ENCODE measurements at regions not wholly inside any gene's neighbourhood (a gene's known extent, or its start where the extent isn't known, plus 50 kb on each side); places are given as distances from the start of the nearest gene placed in this dataset.
"Not testable (repeated sequence)": the region's sequence is repeated elsewhere in the genome, so short reads cannot be mapped to it uniquely, and the experiment has no call there.

- TF ChIP-seq CTCF (IDR thresholded peaks at IDR 0.05; ENCODE audit: unreplicated experiment) = no peak
- H3K4me3 Mint-ChIP-seq (ENCODE audit: unreplicated experiment) = no peak overlapping the region
Observed at GRCh38 chr5:91302958-91303357, 80.2 kb downstream of the ARRDC3 start.

GRCh38 chr5:91302305-91302704 lies 80.8 kb downstream of the ARRDC3 start:
- Mint-ChIP-seq H3K4me3 (ENCODE audit: unreplicated experiment) (no peak overlapping the region), H3K36me3 (ENCODE audit: low read depth, unreplicated experiment) (no peaks in the 10 kb centered on the region), H3K9me3 (ENCODE audit: unreplicated experiment) (no peaks in the 10 kb centered on the region), H3K27ac (ENCODE audit: unreplicated experiment) (no peak overlapping the region), H3K27me3 (ENCODE audit: unreplicated experiment) (peaks cover 1% of the 10 kb centered on the region), H3K4me1 (ENCODE audit: unreplicated experiment) (no peaks in the 10 kb centered on the region)
- no peak for TF ChIP-seq CTCF (IDR thresholded peaks at IDR 0.05; ENCODE audit: unreplicated experiment)
- DNase-seq (ENCODE audit: low spot score) = no peak

More at GRCh38 chr5:91302958-91303357, 80.2 kb downstream of the ARRDC3 start:
- no peaks in the 10 kb centered on the region for H3K4me1 Mint-ChIP-seq (ENCODE audit: unreplicated experiment)
- no peaks in the 10 kb centered on the region for H3K36me3 Mint-ChIP-seq (ENCODE audit: low read depth, unreplicated experiment)
- H3K27ac Mint-ChIP-seq (ENCODE audit: unreplicated experiment) = no peak overlapping the region
- peaks cover 1% of the 10 kb centered on the region for H3K27me3 Mint-ChIP-seq (ENCODE audit: unreplicated experiment)
- no peak for DNase-seq (ENCODE audit: low spot score)
- H3K9me3 Mint-ChIP-seq (ENCODE audit: unreplicated experiment) = no peaks in the 10 kb centered on the region

GRCh38 chr5:91301106-91301846 lies 81.8 kb downstream of the ARRDC3 start:
- Mint-ChIP-seq H3K36me3 (ENCODE audit: low read depth, unreplicated experiment) (no peaks in the 10 kb centered on the region), H3K4me3 (ENCODE audit: unreplicated experiment) (no peak overlapping the region), H3K4me1 (ENCODE audit: unreplicated experiment) (no peaks in the 10 kb centered on the region), H3K9me3 (ENCODE audit: unreplicated experiment) (no peaks in the 10 kb centered on the region), H3K27me3 (ENCODE audit: unreplicated experiment) (peaks cover 1% of the 10 kb centered on the region), H3K27ac (ENCODE audit: unreplicated experiment) (no peak overlapping the region)
- no peak for TF ChIP-seq CTCF (IDR thresholded peaks at IDR 0.05; ENCODE audit: unreplicated experiment)
- no peak for DNase-seq (ENCODE audit: low spot score)

GRCh38 chr5:91297994-91298393 lies 85.1 kb downstream of the ARRDC3 start:
- H3K4me3 Mint-ChIP-seq (ENCODE audit: unreplicated experiment) = no peak overlapping the region
- no peaks in the 10 kb centered on the region for H3K36me3 Mint-ChIP-seq (ENCODE audit: low read depth, unreplicated experiment)
- peaks cover 1% of the 10 kb centered on the region for H3K27me3 Mint-ChIP-seq (ENCODE audit: unreplicated experiment)
- H3K4me1 Mint-ChIP-seq (ENCODE audit: unreplicated experiment) = no peaks in the 10 kb centered on the region
- DNase-seq (ENCODE audit: low spot score) = no peak
- TF ChIP-seq CTCF (IDR thresholded peaks at IDR 0.05; ENCODE audit: unreplicated experiment) = no peak
- H3K27ac Mint-ChIP-seq (ENCODE audit: unreplicated experiment) = no peak overlapping the region
- H3K9me3 Mint-ChIP-seq (ENCODE audit: unreplicated experiment) = no peaks in the 10 kb centered on the region

- H3K9me3 Mint-ChIP-seq (ENCODE audit: unreplicated experiment) = no peaks in the 10 kb centered on the region
- H3K4me1 Mint-ChIP-seq (ENCODE audit: unreplicated experiment) = no peaks in the 10 kb centered on the region
- TF ChIP-seq CTCF (IDR thresholded peaks at IDR 0.05; ENCODE audit: unreplicated experiment) = no peak
- no peak for DNase-seq (ENCODE audit: low spot score)
- H3K36me3 Mint-ChIP-seq (ENCODE audit: low read depth, unreplicated experiment) = no peaks in the 10 kb centered on the region
- no peak overlapping the region for H3K27ac Mint-ChIP-seq (ENCODE audit: unreplicated experiment)
- H3K4me3 Mint-ChIP-seq (ENCODE audit: unreplicated experiment) = no peak overlapping the region
- H3K27me3 Mint-ChIP-seq (ENCODE audit: unreplicated experiment) = peaks cover 1% of the 10 kb centered on the region
Observed at GRCh38 chr5:91296674-91297143, 86.4 kb downstream of the ARRDC3 start.

- H3K27ac Mint-ChIP-seq (ENCODE audit: unreplicated experiment); H3K27me3 Mint-ChIP-seq (ENCODE audit: unreplicated experiment); DNase-seq (ENCODE audit: low spot score); H3K36me3 Mint-ChIP-seq (ENCODE audit: low read depth, unreplicated experiment); H3K4me3 Mint-ChIP-seq (ENCODE audit: unreplicated experiment); H3K9me3 Mint-ChIP-seq (ENCODE audit: unreplicated experiment); H3K4me1 Mint-ChIP-seq (ENCODE audit: unreplicated experiment): not testable (repeated sequence)
Observed at GRCh38 chr5:91296102-91296501, 87.0 kb downstream of the ARRDC3 start.
